ENCODE measurements at regions not wholly inside any gene's neighbourhood (a gene's known extent, or its start where the extent isn't known, plus 50 kb on each side); places are given as distances from the start of the nearest gene placed in this dataset.
"Not testable (repeated sequence)": the region's sequence is repeated elsewhere in the genome, so short reads cannot be mapped to it uniquely, and the experiment has no call there.

DNA sequence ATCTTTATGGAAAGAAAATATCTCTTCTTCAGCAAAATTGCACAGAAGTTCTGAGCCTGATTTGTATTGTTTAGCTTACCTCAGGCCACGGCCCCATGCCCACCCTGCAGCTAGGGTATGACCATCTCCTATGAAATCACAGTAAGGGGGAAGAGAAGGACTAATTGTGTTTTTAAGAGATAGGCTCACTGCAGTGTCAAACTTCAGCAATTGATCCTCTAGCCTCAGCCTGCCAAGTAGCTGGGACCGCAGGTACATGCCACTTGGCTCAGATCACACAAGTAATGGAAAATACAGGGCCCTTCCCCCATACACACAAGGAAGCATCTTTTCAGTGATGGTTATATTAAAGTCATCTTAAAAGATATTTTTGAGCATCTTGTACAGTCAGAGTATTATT lies 60.0 kb downstream of the DMAC1 start:
- DNase-seq, result peak; percentile 5

DNA sequence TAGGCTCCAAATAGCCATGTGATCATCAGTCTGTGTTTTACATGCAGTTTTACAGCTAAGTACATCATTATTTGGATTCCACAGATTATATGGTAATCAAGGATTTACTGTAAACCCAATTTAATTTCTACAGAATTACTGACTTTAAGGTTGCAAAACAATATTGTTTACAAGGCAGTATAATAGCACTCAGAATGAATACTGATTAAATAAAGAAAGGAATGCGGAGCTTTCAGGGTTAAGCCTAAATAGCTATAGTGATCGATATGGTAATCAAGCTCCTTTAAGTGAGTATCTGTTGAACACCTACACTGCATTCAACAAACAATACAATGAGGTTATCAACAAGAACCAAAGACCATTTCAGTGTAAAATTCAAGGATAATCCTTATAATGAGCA lies 64.3 kb downstream of the DMAC1 start:
- DNase-seq, result no peak

DNA sequence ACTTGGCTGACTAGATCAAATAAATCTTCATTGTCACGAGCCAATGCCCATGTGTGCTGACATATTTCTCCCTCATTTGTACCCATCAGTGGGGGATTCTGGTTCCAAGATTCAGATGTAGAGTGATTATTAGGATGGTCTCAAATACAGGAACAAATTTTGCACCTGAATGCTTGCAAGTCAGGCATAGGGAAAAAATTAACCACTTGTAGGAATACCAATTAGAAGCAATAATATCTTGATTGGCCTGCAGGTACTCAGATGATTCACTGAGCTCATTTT lies 69.5 kb downstream of the DMAC1 start:
- no peak for DNase-seq

DNA sequence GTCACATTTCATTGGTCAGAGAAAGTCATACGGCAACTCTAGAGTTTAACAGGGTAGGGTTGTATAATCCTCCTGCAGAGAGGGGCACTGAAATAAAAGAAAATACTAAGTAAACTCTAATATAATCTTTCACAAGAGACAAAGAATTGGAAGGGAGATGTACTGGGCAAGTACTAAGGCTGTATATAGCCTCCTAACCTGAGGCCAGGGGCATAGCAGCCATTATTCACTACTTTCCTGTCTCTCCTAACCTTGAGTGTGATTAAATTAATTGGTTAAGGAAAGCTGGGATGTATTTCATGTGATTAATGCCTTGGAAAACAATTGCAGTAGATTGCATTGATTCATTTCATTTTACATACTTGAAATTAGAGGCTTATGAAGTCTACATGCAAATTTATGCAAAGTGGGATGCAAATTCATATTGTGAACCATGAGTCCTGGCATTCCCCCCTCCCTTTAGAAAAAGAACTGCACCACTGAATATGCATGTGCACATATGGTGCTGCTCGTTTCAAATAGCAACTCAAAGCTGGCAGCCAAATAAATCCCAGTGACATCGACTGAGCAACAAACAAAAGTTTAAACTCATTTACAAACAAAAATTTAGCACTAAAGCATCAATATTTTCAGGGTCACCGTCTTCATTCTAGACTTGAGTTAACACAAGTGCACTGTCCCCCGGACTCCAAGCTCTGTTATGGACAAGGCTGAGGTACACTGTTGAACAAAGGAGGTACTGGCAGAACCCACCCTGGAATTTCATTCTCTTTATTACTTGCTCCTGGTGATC lies 70.0 kb downstream of the DMAC1 start:
- DNase-seq, result peak; percentile 1

DNA sequence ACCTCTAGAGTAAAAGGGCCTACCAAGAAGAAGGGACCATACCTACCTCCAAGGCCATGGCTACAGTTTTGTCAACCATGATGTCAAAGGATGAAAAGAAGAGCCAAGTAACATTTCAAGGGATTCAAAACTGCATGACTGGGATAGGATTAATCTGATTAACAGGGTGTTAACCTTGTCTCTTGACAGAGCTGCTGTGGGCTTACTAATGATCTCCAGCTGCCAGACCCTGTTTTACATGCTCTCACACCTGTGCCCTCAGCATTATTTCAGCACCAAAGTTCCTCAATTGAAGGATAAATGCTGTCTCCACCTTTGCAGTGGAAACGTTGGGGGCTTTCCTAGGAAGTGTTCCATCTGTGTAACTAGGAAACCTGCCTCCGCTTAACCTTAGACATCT lies 78.3 kb downstream of the DMAC1 start:
- peak; percentile 95 for DNase-seq

DNA sequence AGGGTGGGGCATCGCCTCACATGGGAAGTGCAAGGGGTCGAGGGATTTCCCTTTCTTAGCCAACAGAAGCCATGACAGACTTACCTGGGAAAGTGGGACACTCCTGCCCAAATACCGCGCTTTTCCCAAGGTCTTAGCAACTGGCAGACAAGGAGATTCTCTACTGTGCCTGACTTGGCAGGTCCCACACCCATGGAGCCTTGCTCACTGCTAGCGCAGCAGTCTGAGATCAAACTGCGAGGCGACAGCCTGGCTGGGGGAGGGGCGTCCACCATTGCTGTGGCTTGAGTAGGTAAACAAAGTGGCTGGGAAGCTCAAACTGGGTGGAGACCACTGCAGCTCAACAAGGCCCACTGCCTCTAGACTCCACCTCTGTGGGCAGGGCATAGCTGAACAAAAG lies 86.5 kb downstream of the DMAC1 start:
- not testable (repeated sequence) for DNase-seq

DNA sequence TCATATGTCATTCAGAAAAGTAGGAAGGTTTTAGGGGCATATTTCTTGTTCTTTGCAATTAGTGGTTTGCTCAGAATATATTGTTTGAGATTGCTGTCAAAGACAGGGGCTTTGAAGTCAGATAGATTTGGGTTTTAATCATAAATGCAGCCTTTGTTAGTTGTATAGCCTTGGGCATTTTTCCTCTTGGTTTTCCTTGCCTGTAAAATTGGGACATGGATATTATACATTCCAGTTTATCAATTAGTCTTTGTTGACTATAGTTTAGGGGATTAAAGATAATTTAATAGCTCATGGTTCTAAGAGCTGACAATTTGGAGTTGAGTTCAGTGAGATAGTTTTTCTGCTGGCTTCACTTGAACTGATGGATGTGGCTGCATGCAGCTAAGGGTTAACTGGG lies 88.9 kb downstream of the DMAC1 start:
- no peak for DNase-seq

DNA sequence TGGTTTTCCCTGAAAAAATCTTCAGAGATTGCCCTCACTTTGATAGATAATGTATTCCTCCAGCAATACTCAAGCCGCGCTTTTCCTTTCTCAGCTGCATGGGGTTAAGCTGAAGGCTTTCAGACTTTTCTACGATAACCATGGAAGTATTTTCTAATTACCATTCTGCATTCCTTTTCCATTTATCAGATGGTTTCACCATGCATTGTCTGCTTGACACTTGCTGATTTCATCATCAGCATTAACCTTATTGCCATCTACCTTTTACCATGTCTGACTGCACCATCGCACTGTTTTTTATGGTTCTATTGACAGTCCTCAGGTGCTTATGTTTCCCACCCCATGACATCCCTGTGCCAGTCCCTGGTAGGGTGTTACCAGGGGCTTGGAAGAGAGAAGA lies 91.6 kb downstream of the DMAC1 start:
- DNase-seq, result no peak

DNA sequence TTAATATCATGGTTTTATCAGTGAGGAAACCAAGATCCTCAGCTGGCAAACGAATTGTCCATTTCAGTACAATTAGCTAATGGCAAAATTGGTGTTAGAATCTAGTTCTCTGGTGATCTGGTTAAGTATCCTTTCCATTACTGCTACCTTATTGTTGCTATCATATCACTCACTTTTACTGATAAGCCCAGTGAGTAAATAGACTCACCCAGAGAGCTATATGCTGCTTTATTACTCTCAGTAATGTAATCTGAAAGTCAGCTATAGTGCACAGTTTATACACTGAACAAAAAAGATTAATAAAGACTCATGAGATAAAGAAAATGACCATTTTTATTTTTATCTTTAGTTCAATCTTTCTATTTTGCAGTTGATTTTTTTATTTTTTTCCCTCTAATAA lies 95.0 kb downstream of the DMAC1 start:
- no peak for DNase-seq

DNA sequence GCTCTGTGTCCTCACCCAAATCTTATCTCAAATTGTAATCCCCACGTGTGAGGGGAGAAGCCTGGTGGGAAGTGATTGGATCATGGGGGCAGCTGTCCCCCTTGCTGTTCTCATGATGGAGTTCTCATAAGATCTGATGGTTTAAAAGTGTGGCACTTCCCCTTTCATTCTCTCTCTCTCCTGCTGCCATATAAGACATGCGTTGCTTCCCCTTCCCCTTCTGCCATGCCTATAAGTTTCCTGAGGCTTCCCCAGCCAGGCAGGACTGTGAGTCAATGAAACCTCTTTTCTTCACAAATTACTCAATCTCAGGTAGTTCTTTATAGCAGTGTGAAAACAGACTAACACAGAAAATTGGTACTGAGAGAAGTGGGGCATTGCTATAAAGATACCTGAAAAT lies 107.7 kb downstream of the DMAC1 start:
- DNase-seq, result no peak

DNA sequence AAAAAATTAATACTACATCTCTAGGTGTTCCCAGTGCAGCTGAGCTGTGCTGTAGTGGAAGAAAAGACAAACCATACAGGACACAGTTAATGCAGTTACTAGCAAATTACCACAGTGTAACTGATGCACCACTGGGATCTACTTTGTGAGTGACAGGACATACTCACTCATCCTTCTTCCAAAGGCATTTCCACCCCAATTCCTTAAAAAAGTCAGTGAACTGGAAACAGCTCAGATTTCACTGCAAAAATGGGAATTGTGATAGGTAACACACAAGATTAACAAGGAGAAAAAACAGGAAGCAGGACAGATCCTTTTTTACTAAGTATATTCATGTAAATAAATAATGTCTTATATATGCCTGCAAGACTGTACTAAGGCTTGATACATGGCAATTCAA lies 109.6 kb downstream of the DMAC1 start:
- DNase-seq, result no peak

DNA sequence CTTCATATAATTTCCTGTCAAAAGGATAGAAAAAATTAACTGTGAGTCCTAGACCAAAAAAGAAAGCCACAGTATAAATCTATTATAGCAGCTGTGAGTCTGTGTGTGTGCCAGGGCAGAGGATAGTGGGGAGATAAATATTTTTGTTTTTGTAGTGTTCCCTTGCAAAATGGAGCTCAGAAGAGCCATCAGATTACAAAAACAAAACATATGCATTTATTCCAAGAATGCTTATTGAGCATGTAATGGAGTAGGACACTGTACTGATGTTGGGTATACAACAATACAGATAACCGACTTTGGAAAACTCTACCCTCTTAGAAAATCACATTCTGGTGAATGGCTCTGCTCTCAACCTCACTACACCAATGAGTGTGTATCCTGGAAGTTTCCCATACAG lies 111.0 kb downstream of the DMAC1 start:
- DNase-seq, result no peak

DNA sequence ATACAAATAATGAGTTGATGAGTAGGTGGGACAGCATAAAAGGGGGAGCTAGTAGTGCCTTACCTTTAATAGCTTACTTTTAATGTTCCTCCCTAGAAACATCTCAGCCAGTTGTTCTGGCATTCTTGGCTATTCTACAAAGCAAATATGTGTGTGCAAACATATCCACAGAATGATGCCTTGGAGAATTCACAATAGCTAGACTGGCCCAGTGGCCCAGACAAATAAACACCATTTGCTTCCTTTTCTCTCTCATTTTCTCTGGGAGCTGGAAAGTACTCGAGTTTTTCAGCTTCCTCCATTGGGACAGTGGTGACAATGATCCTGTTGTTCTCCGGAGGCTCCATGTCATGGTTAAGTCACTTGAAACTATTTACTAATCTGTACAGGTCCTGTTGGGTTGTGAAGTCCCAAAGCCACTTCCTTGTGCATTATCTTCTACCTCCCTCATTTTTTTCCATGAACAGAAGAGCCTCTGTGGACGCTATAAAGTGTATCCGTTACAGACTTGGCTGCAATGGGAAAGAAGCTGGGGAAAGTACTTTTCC lies 122.9 kb downstream of the DMAC1 start:
- DNase-seq, result no peak

DNA sequence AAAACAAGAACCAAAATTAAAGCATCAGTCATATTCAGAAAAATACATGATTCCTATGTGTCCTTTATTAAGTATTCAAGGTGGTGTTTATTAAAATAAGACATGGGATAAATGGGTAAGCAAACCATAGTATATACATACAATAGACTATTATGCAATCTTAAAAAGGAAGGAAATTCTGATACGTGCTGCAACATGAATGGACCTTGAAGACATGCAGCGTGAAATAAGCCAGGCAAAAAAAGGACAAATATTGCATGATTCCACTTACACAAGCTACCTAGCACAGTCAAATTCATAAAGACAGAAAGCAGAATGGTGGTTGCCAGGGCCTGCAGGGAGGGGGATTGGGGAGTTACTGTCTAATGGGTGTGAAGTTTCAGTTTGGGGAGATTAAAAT lies 127.7 kb downstream of the DMAC1 start:
- no peak for DNase-seq

DNA sequence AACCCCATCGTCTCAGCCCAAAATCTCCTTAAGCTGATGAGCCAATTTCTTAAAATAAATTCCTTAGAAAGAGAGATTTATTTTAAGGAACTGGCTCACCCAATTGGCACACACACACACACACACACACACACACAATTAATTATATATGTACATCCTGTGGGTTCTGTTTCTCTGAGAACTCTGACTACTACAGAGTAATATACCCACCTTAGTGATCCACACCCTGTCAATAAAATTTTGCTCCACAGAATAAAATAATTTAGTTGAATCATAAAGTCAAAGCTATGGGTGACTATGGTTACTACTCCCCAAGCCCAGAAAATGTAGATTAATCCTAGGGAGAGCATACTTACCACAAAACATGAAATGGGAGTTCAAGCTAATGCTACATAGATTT lies 131.0 kb downstream of the DMAC1 start:
- no peak for DNase-seq

DNA sequence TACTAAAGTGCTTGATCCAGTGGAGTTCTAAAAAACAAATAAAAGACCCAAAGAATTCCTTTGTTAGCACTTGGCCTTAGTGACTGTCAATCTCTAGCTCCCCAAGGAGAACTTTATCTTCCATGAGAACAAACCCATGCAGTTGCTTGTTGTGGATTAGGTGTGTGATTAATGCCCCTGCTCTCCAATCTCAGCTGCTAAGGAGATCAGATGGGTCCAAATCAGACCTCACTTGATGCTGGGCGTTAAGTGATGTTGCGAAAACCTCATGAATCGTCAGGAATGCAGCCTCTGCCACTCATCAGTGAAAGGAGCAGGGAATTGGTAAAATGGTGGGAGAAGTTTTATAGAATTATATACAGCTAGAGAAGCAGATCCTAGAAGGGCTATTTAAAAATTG lies 133.7 kb downstream of the DMAC1 start:
- DNase-seq, result peak; percentile 65

DNA sequence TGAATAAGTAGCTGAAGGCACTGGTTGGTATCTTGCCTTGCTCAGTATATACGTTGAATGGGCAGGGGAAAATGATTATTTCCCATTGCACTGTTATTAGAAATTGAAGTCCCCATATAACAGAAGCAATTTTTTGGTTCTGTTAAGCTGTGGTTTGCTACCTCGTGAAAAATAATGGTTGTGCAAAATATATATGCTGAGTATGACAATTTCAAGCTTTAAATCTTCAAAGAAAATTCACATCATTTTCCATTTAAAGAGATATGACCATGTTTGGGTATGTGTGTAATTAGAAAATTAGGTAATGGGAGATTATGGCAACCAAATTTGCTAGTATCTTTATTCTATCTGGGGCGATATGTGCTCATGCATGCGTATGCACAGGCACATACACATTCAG lies 139.8 kb downstream of the DMAC1 start:
- no peak for DNase-seq

DNA sequence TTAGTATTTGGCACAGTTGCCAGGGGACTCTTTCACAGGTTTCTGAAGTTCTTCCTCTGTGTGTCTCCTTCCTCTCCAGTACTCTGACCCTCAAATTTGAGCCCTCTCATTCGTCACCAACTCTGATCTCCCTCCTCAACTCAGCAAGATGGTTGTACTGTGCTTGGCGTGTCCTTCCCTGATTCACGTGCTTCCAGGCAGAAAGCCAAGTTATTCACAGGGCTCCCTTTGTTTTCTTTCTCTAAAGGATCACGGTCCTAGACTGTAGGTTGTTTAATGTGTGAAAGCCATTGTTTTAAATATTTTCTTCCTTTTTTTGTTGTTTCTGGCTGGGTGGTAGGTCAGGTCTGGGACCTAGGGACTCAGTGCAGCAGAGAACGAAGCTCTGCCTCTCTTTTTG lies 142.9 kb downstream of the DMAC1 start:
- no peak for DNase-seq

DNA sequence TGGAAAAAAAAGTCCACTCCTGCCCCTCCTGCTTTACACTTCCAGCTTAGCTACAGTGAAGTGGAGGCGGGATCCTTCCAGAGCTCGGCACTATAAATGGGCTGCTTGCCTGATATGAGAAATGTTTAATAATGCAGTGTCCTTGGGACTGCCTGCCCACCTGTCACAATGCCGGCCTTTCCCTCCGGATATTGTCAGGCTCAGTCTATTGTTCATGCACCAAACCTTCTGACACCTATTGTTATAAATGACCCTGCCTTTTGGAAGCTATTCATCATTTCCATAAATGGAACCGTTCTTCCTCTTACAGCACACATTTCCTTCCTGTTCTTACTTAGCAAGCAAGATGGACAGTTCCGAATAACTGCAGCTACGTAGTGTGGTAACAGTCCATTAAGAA lies 146.3 kb downstream of the DMAC1 start:
- no peak for DNase-seq

DNA sequence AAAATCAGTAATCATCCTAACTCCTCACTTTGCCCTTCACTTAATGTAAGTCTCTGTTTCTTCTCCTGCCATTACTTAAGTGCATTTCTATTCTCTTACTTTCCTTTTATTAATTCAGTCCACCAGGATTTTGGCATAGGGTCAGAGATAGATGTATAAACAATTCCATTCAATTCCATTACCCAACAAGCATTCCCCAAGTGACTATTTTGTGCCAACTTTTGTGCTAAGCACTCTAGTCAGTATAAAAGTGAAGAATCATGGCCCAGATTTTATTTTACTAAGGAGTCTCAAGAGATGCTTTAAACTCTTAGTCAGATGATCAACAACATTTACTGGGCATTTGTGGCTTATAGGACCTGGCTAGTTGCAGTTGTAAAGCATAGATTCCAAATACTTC lies 159.3 kb downstream of the DMAC1 start:
- DNase-seq, result no peak

DNA sequence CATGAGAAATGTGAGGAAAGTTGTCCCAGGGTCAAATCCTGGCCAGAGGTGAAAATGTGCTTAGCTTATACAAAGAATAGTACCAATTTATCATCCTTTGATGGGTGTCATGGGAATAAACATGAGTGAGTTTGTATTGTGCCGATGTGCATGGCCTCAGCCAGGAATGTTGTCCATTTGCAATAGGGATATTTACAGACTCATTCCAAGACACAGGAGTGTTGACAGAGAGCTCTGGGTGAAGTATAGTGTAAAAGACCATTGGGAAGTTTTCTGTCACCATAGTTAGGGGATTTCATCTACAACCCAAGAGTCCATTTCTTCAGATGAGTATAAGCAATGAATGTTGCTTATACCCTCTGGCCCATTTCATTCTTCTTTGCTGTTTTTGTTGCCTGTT lies 160.1 kb downstream of the DMAC1 start:
- DNase-seq, result no peak

DNA sequence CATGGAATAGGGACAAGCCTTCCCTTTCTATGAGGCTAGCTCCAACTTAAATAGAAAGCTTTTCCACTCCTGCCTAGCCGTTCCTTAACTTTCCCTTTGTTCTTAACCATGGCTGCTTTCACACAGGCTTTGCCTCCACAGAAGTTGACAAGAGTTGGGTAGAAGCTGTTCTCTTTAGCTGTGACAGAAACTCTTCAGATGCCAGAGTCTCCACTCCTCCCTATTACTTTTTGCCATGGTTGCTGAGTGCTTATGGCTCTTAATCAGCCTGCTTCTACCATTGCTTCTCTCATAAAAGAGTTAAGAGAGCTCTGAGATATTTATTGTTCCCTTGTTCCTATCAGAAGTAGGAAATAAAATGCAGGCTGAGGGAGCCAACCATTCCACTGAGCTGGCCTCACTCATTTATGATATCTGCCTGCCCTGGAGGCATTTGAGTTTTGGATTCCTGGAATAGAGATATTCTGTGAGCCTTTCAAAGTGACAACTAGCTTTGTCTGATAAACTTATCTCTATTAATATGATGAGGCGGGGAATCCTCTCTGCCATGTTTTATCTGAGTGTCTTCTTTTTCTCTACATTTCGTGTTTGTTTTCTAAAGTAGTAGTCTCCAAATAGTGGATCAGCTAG lies 162.6 kb downstream of the DMAC1 start:
- DNase-seq, result no peak

DNA sequence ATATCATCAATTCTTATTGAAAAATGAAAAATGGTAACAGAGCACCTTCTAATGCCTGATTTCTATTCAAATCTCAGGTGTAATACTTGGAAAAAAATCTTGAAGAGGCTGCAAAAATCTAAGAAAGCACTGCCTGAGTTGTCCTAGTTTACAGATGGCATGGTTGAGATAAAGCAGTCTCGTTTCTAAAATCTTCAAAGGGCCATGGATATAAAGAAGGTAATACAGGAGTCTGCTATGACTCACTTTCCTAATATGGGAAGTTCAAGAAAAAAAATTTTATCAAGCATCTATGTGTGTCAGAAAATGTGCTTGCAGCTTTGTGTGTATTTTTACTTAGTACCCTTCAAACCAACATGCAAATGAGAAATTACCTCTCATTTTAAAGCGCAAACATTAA lies 163.3 kb downstream of the DMAC1 start:
- DNase-seq, result no peak

DNA sequence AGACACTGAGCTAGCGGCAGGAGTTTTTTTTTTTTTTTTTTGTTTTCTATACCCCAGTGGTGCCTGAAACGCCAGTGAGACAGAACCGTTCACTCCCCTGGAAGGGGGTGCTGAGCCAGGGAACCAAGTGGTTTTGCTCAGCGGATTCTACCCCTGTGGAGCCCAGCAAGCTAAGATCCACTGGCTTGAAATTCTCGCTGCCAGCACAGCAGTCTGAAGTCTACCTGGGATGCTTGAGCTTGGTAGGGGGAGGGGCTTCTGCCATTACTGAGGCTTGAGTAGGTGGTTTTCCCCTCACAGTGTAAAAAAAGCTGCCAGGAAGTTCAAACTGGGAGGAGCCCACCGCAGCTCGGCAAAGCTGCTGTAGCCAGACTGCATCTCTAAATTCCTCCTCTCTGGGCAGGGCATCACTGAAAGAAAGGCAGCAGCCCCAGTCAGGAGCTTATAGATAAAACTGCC lies 173.0 kb downstream of the DMAC1 start:
- not testable (repeated sequence) for DNase-seq

DNA sequence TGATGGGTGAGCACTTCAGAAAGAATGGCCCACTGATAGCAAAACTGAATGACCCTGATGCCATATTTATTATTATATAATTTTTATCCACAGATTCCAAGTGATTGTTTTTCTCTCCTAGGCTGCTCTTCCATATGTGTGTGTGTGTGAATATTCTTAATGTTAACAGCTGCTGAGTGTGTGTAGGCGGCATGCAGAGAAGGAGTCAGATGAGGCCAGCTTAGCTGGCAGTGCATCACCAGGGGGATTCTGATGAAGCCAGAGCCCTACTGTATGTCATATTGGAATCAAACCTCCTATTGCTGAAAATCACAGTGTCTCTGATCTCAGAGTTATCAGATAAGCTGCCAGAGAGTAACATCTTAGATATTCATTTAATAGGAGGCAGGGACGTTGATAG lies 177.1 kb downstream of the DMAC1 start:
- DNase-seq, result no peak
